SK-N-MC (cell line): ENCODE measurements at regions not wholly inside any gene's neighbourhood (a gene's known extent, or its start where the extent isn't known, plus 50 kb on each side); places are given as distances from the start of the nearest gene placed in this dataset.

ENCODE experiments used
- EZH2 ChIP-seq: fragments of 200-600 bp; sonication (generic); IDR thresholded peaks from one replicate; pipeline ENCODE4 v1.6.1; 2017; ENCODE audit warnings: antibody characterized with exemption
- FOXP2 ChIP-seq: optimal IDR thresholded peaks from 2 replicates; pipeline ENCODE3; 2011; ENCODE audit warnings: mild to moderate bottlenecking, moderate library complexity; ENCODE audit not compliant: insufficient read depth; ENCODE audit errors: extremely low read length, control extremely low read depth
- POLR2AphosphoS5 ChIP-seq: IDR thresholded peaks from 2 replicates; pipeline ENCODE4 v1.6.1; 2012; ENCODE audit warnings: mild to moderate bottlenecking, low read depth, low read length, borderline replicate concordance

GRCh38 chr21:36640721-36641244 is 58.1 kb upstream of the SIM2 start:
- TF ChIP-seq FOXP2 (no peak), POLR2AphosphoS5 (no peak), EZH2 (no peak)
